CD4-positive, alpha-beta memory T cell (primary cell): ENCODE measurements at regions not wholly inside any gene's neighbourhood (a gene's known extent, or its start where the extent isn't known, plus 50 kb on each side); places are given as distances from the start of the nearest gene placed in this dataset.

Source experiments
- CTCF ChIA-PET: fragments of 350-600 bp; sonication (Branson Sonifier 250); formaldehyde crosslinking; loops from one replicate; lab custom pipeline; 2021; ENCODE audit warnings: inconsistent platforms; ENCODE audit not compliant: partially characterized antibody; lab: Charles Lee
- POLR2A ChIA-PET: fragments of 350-600 bp; sonication (Branson Sonifier 250); formaldehyde crosslinking; loops from one replicate; lab custom pipeline; 2021; ENCODE audit not compliant: partially characterized antibody; lab: Charles Lee
- DNase-seq, 5 donors: peaks; one replicate each; pipeline versions ENCODE4 v3.0.0 to v3.0.0-alpha.2; 2020 to 2022; ENCODE audit warnings: mixed read lengths in 1 of 5
- H3K27ac ChIP-seq: one replicate; pipeline ENCODE4 v1.7.0; 2013; ENCODE audit warnings: low read depth, low read length
- H3K27me3 ChIP-seq: 2 replicates; pipeline ENCODE4 v1.7.0; 2013; ENCODE audit warnings: mild to moderate bottlenecking, low read length, moderate library complexity; ENCODE audit not compliant: insufficient read depth
- H3K36me3 ChIP-seq: 2 replicates; pipeline ENCODE4 v1.7.0; 2013; ENCODE audit warnings: mild to moderate bottlenecking, low read length, moderate library complexity; ENCODE audit not compliant: insufficient read depth
- H3K4me1 ChIP-seq: 2 replicates; pipeline ENCODE4 v1.7.0; 2013; ENCODE audit warnings: mild to moderate bottlenecking, low read length, moderate library complexity; ENCODE audit not compliant: insufficient read depth
- H3K4me3 ChIP-seq, 2 donors: one replicate each; pipeline ENCODE4 v1.7.0; 2013; ENCODE audit warnings: low read length in 2 of 2, mild to moderate bottlenecking in 1 of 2
- H3K9me3 ChIP-seq, 2 donors: one replicate each; pipeline ENCODE4 v1.7.0; 2013; ENCODE audit warnings: low read length in 2 of 2, control low read depth in 1 of 2; ENCODE audit not compliant: control insufficient read depth in 1 of 2
- H3K27ac Mint-ChIP-seq, 7 donors: one replicate each; pipeline ENCODE4 v1.8.0; 2020 to 2021; ENCODE audit warnings: mixed read lengths in 7 of 7, mild to moderate bottlenecking in 6 of 7, inconsistent platforms in 3 of 7, moderate library complexity in 3 of 7
- H3K27me3 Mint-ChIP-seq, 2 donors: one replicate each; pipeline ENCODE4 v1.8.0; 2020 to 2021; ENCODE audit warnings: mixed read lengths in 2 of 2
- H3K36me3 Mint-ChIP-seq, 2 donors: one replicate each; pipeline ENCODE4 v1.8.0; 2020 to 2021; ENCODE audit warnings: mixed read lengths in 2 of 2, inconsistent platforms in 1 of 2, mild to moderate bottlenecking in 1 of 2
- H3K4me1 Mint-ChIP-seq, 4 donors: one replicate each; pipeline ENCODE4 v1.8.0; 2020 to 2021; ENCODE audit warnings: mixed read lengths in 4 of 4, mild to moderate bottlenecking in 1 of 4
- H3K4me3 Mint-ChIP-seq, 8 donors: one replicate each; pipeline ENCODE4 v1.8.0; 2020 to 2021; ENCODE audit warnings: mixed read lengths in 8 of 8, mild to moderate bottlenecking in 7 of 8, moderate library complexity in 6 of 8, inconsistent platforms in 3 of 8
- H3K9me3 Mint-ChIP-seq, 8 donors: one replicate each; pipeline ENCODE4 v1.8.0; 2020 to 2021; ENCODE audit warnings: mixed read lengths in 8 of 8, mild to moderate bottlenecking in 5 of 8, inconsistent platforms in 3 of 8, moderate library complexity in 1 of 8
- intact Hi-C: fragments of 100-400 bp; cut with micrococcal nuclease; formaldehyde crosslinking; loops from one replicate; pipeline ENCODE4 v1.15.1; 2023

GRCh38 chr3:189071446-189071845 lies 100.3 kb upstream of the TPRG1 start:
- H3K27ac Mint-ChIP-seq: peak overlapping the region in 2 of 7 donors; percentile 9 to 57
- no peak overlapping the region for H3K4me3 ChIP-seq
- ChIA-PET CTCF (interaction anchor here (1.0 to 2.2 kb wide), 4 partner anchors 9 to 1333 kb away, joined by 3 to 13 read pairs (median 6); no protein-coding TSS in a partner anchor), POLR2A (interaction anchor here (0.8 to 1.4 kb wide), 4 partner anchors 22 to 71 kb away, joined by 3 to 6 read pairs (median 4); no protein-coding TSS in a partner anchor)
- no peak for DNase-seq
- H3K9me3 Mint-ChIP-seq: peaks cover 0 to 9% (median 3%) of the 10 kb centered on the region in 8 donors
- H3K4me1 Mint-ChIP-seq: peaks cover 3 to 14% (median 8%) of the 10 kb centered on the region in 4 donors
- no peaks in the 10 kb centered on the region for H3K36me3 Mint-ChIP-seq
- H3K36me3 ChIP-seq: no peaks in the 10 kb centered on the region
- no peaks in the 10 kb centered on the region for H3K27me3 ChIP-seq
- H3K27me3 Mint-ChIP-seq: no peaks in the 10 kb centered on the region
- H3K27ac ChIP-seq: no peak overlapping the region
- H3K4me1 ChIP-seq: no peaks in the 10 kb centered on the region
- no peaks in the 10 kb centered on the region for H3K9me3 ChIP-seq
- H3K4me3 Mint-ChIP-seq: no peak overlapping the region
- intact Hi-C loops: no loop called here

GRCh38 chr3:189076449-189076848 lies 95.3 kb upstream of the TPRG1 start:
- H3K36me3 Mint-ChIP-seq: no peaks in the 10 kb centered on the region
- peaks cover 1 to 6% (median 5%) of the 10 kb centered on the region in 4 donors for H3K4me1 Mint-ChIP-seq

GRCh38 chr3:189080745-189081144 lies 91.0 kb upstream of the TPRG1 start:
- H3K9me3 ChIP-seq: no peaks in the 10 kb centered on the region
- H3K4me1 ChIP-seq: no peaks in the 10 kb centered on the region
- no peaks in the 10 kb centered on the region for H3K36me3 ChIP-seq
- H3K4me3 Mint-ChIP-seq: no peak overlapping the region
- no peaks in the 10 kb centered on the region for H3K9me3 Mint-ChIP-seq
- DNase-seq: no peak
- intact Hi-C loops: no loop called here
- H3K4me1 Mint-ChIP-seq: no peaks in the 10 kb centered on the region
- H3K27ac ChIP-seq: no peak overlapping the region
- ChIA-PET CTCF (interaction anchor here (0.8 kb wide), 1 partner anchor 10 kb away, joined by 3 read pairs; no protein-coding TSS in a partner anchor), POLR2A (interaction anchor here (1.0 to 2.0 kb wide), 2 partner anchors 45 to 51 kb away, joined by 6 to 8 read pairs; no protein-coding TSS in a partner anchor)
- no peaks in the 10 kb centered on the region for H3K27me3 ChIP-seq
- H3K36me3 Mint-ChIP-seq: no peaks in the 10 kb centered on the region
- H3K4me3 ChIP-seq: no peak overlapping the region
- H3K27me3 Mint-ChIP-seq: no peaks in the 10 kb centered on the region
- H3K27ac Mint-ChIP-seq: no peak overlapping the region

More at GRCh38 chr3:189076449-189076848, 95.3 kb upstream of the TPRG1 start:
- Mint-ChIP-seq H3K9me3 (no peaks in the 10 kb centered on the region), H3K4me3 (no peak overlapping the region), H3K27ac (no peak overlapping the region), H3K27me3 (no peaks in the 10 kb centered on the region)
- H3K27me3 ChIP-seq: no peaks in the 10 kb centered on the region
- no peak overlapping the region for H3K27ac ChIP-seq
- ChIA-PET CTCF (no interaction called here), POLR2A (no interaction called here)
- DNase-seq: no peak
- H3K36me3 ChIP-seq: no peaks in the 10 kb centered on the region
- H3K4me1 ChIP-seq: no peaks in the 10 kb centered on the region
- intact Hi-C loops: no loop called here
- H3K9me3 ChIP-seq: no peaks in the 10 kb centered on the region
- H3K4me3 ChIP-seq: no peak overlapping the region

GRCh38 chr3:189082666-189083427 lies 88.9 kb upstream of the TPRG1 start:
- no peaks in the 10 kb centered on the region for H3K4me1 ChIP-seq
- Mint-ChIP-seq H3K4me3 (no peak overlapping the region), H3K36me3 (no peaks in the 10 kb centered on the region), H3K27me3 (no peaks in the 10 kb centered on the region), H3K9me3 (peaks cover 0 to 3% (median 0%) of the 10 kb centered on the region in 8 donors), H3K27ac (no peak overlapping the region), H3K4me1 (no peaks in the 10 kb centered on the region)
- no peak overlapping the region for H3K27ac ChIP-seq
- no peaks in the 10 kb centered on the region for H3K27me3 ChIP-seq
- intact Hi-C loops: no loop called here
- no peak for DNase-seq
- POLR2A ChIA-PET: no interaction called here
- H3K36me3 ChIP-seq: no peaks in the 10 kb centered on the region
- H3K9me3 ChIP-seq: no peaks in the 10 kb centered on the region
- H3K4me3 ChIP-seq: no peak overlapping the region
- CTCF ChIA-PET: interaction anchor here (1.8 kb wide), 1 partner anchor 1342 kb away, joined by 5 read pairs; no protein-coding TSS in a partner anchor

GRCh38 chr3:189084620-189085019 lies 87.2 kb upstream of the TPRG1 start:
- H3K9me3 Mint-ChIP-seq: peaks cover 0 to 5% (median 1%) of the 10 kb centered on the region in 8 donors
- CTCF ChIA-PET: interaction anchor here (1.6 to 1.8 kb wide), 2 partner anchors 59 to 1344 kb away, joined by 5 read pairs; no protein-coding TSS in a partner anchor
- H3K4me1 Mint-ChIP-seq: no peaks in the 10 kb centered on the region
- Histone ChIP-seq H3K27me3 (no peaks in the 10 kb centered on the region), H3K4me1 (no peaks in the 10 kb centered on the region), H3K27ac (no peak overlapping the region), H3K9me3 (no peaks in the 10 kb centered on the region), H3K4me3 (no peak overlapping the region), H3K36me3 (no peaks in the 10 kb centered on the region)
- H3K27ac Mint-ChIP-seq: no peak overlapping the region
- POLR2A ChIA-PET: interaction anchor here (1.3 kb wide), 1 partner anchor 48 kb away, joined by 4 read pairs; no protein-coding TSS in a partner anchor
- intact Hi-C loops: no loop called here
- no peaks in the 10 kb centered on the region for H3K27me3 Mint-ChIP-seq
- H3K4me3 Mint-ChIP-seq: no peak overlapping the region
- H3K36me3 Mint-ChIP-seq: no peaks in the 10 kb centered on the region
- DNase-seq: no peak

- Mint-ChIP-seq H3K36me3 (no peaks in the 10 kb centered on the region), H3K27me3 (peaks cover 2 to 3% of the 10 kb centered on the region in 2 donors), H3K4me3 (no peak overlapping the region), H3K27ac (no peak overlapping the region), H3K4me1 (no peaks in the 10 kb centered on the region), H3K9me3 (peaks cover 0 to 5% (median 1%) of the 10 kb centered on the region in 8 donors)
- Histone ChIP-seq H3K27me3 (no peaks in the 10 kb centered on the region), H3K36me3 (no peaks in the 10 kb centered on the region), H3K27ac (no peak overlapping the region), H3K9me3 (no peaks in the 10 kb centered on the region), H3K4me1 (no peaks in the 10 kb centered on the region), H3K4me3 (no peak overlapping the region)
- DNase-seq: no peak
- intact Hi-C loops: no loop called here
- ChIA-PET POLR2A (interaction anchor here (1.9 kb wide), 1 partner anchor 40 kb away, joined by 5 read pairs; no protein-coding TSS in a partner anchor), CTCF (no interaction called here)
These were observed 79.2 kb upstream of the TPRG1 start for GRCh38 chr3:189092547-189092946.

- Histone ChIP-seq H3K36me3 (no peaks in the 10 kb centered on the region), H3K4me1 (no peaks in the 10 kb centered on the region), H3K27me3 (no peaks in the 10 kb centered on the region), H3K27ac (no peak overlapping the region), H3K9me3 (no peaks in the 10 kb centered on the region), H3K4me3 (no peak overlapping the region)
- no peaks in the 10 kb centered on the region for H3K4me1 Mint-ChIP-seq
- H3K9me3 Mint-ChIP-seq: peaks cover 0 to 2% (median 0%) of the 10 kb centered on the region in 8 donors
- H3K36me3 Mint-ChIP-seq: no peaks in the 10 kb centered on the region
- ChIA-PET POLR2A (interaction anchor here (1.9 kb wide), 1 partner anchor 38 kb away, joined by 5 read pairs; no protein-coding TSS in a partner anchor), CTCF (no interaction called here)
- H3K4me3 Mint-ChIP-seq: no peak overlapping the region
- H3K27ac Mint-ChIP-seq: no peak overlapping the region
- DNase-seq: no peak
- peaks cover 2 to 3% of the 10 kb centered on the region in 2 donors for H3K27me3 Mint-ChIP-seq
- intact Hi-C loops: no loop called here
These were observed 77.2 kb upstream of the TPRG1 start for GRCh38 chr3:189094539-189094938.
